ENCODE measurements at regions not wholly inside any gene's neighbourhood (a gene's known extent, or its start where the extent isn't known, plus 50 kb on each side); places are given as distances from the start of the nearest gene placed in this dataset.

DNA sequence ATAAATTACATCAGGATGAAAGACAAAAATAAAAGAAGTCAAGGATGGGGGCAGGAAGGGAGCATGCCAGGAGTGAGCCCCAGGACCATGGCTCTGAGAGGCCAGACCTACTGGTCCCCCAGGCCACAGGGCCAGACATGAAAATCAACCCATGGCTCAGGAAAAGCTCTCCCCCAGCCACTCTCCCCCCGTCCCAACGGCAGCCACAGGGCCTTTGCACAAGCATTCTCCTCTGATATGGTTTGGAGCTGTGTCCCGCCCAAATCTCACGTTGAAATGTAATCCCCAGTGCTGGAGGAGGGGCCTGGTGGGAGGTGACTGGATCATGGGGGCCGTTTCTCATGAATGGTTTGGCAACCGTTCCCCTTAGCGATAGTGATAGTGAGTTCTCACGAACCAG lies 80.8 kb upstream of the ANO1 start:
- DNase-seq (ENCODE audit: low read depth) = no peak
- TF ChIP-seq, protein P1, sequence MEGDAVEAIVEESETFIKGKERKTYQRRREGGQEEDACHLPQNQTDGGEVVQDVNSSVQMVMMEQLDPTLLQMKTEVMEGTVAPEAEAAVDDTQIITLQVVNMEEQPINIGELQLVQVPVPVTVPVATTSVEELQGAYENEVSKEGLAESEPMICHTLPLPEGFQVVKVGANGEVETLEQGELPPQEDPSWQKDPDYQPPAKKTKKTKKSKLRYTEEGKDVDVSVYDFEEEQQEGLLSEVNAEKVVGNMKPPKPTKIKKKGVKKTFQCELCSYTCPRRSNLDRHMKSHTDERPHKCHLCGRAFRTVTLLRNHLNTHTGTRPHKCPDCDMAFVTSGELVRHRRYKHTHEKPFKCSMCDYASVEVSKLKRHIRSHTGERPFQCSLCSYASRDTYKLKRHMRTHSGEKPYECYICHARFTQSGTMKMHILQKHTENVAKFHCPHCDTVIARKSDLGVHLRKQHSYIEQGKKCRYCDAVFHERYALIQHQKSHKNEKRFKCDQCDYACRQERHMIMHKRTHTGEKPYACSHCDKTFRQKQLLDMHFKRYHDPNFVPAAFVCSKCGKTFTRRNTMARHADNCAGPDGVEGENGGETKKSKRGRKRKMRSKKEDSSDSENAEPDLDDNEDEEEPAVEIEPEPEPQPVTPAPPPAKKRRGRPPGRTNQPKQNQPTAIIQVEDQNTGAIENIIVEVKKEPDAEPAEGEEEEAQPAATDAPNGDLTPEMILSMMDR (IDR thresholded peaks at IDR 0.05; ENCODE audit: control insufficient read depth, insufficient read depth, low read depth, low read length, missing control alignments) = no peak

DNA sequence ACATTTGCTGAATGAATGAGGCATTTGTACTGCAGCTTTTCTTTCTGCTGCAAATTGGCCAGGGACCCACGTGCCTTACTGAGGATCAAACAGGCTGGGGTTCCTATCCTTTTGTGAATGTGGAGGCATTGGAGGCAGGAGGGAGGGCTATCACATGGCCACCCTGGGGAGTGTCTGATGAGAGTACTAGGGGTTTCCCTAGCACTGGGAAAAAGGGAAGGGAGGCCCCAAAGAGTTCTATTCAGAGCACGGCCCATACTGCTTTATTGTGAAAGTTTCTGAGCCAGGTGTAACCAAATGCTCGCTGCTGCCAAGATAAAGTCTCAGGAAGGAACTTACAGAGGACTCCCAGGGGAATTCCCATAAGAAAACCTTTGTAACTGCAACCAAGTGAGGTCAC lies 78.4 kb upstream of the ANO1 start:
- H3K4me3 ChIP-seq (ENCODE audit: control insufficient read depth, low read depth, low read length) = no peak overlapping the region
- TF ChIP-seq, protein P1 (IDR thresholded peaks at IDR 0.05; ENCODE audit: control insufficient read depth, insufficient read depth, low read depth, low read length, missing control alignments) = no peak
- DNase-seq (ENCODE audit: low read depth) = no peak

More for the DNA sequence above, 80.8 kb upstream of the ANO1 start:
- no peak overlapping the region for H3K4me3 ChIP-seq (ENCODE audit: control insufficient read depth, low read depth, low read length)

GRCh38 chr11:70000228-70000627 lies 77.9 kb upstream of the ANO1 start:
- no peak overlapping the region for H3K4me3 ChIP-seq (ENCODE audit: control insufficient read depth, low read depth, low read length)
- DNase-seq (ENCODE audit: low read depth) = no peak
- TF ChIP-seq, protein P1 (IDR thresholded peaks at IDR 0.05; ENCODE audit: control insufficient read depth, insufficient read depth, low read depth, low read length, missing control alignments) = no peak

DNA sequence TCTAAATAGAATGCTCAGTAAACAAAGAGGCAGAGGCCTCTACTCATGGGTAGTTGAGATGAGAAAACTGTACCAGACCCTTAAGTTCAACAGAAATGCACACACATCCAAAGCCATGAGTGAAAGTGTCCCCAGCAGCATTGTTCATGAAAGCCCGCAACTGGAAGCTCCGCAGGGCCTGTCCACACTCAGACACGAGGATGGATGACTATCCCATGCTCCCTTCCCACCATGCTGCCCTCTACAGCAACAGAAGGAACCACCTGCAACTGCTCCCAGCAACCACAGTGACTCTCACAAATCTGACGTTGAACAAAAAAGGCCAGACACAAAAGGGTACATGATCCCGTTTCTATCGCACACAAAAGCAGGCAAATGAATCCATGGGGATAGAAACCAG lies 76.9 kb upstream of the ANO1 start:
- DNase-seq (ENCODE audit: low read depth) = no peak
- H3K4me3 ChIP-seq (ENCODE audit: control insufficient read depth, low read depth, low read length) = no peak overlapping the region
- TF ChIP-seq, protein P1 (IDR thresholded peaks at IDR 0.05; ENCODE audit: control insufficient read depth, insufficient read depth, low read depth, low read length, missing control alignments) = no peak

DNA sequence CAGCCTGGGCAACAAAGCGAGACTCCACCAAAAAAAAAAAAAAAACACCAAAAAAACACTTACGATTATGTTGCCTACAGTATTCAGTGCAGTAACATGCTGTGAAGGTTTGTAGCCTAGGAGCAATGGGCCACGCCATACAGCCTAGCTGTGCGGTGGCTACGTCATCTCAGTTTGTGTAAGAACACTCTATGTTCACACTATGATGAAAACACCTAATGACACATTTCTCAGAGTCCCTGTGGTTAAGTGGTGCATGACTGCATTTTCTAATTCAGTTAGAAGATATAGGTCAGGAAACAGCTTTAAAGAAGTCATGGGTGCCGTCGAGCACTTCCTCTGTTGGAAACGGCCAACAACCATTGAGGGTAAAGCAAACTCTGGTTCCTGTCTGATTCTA lies 75.7 kb upstream of the ANO1 start:
- H3K4me3 ChIP-seq (ENCODE audit: control insufficient read depth, low read depth, low read length) = no peak overlapping the region
- no peak for DNase-seq (ENCODE audit: low read depth)
- TF ChIP-seq, protein P1 (IDR thresholded peaks at IDR 0.05; ENCODE audit: control insufficient read depth, insufficient read depth, low read depth, low read length, missing control alignments) = no peak

- TF ChIP-seq, protein P1 (IDR thresholded peaks at IDR 0.05; ENCODE audit: control insufficient read depth, insufficient read depth, low read depth, low read length, missing control alignments) = no peak
- peak; percentile 59 for DNase-seq (ENCODE audit: low read depth)
Measured at GRCh38 chr11:70005107-70005818, 72.9 kb upstream of the ANO1 start.

More at GRCh38 chr11:70005107-70005818, 72.9 kb upstream of the ANO1 start:
- no peak overlapping the region for H3K4me3 ChIP-seq (ENCODE audit: control insufficient read depth, low read depth, low read length)

All from AG09309 (cell line).